ENCODE measurements at regions not wholly inside any gene's neighbourhood (a gene's known extent, or its start where the extent isn't known, plus 50 kb on each side); places are given as distances from the start of the nearest gene placed in this dataset.

GRCh38 chr1:4571263-4571662, 83.1 kb upstream of the AJAP1 start:
- TF ChIP-seq POLR2A (IDR thresholded peaks at IDR 0.05; ENCODE audit: low read depth, low read length) (no peak), FOS (IDR thresholded peaks at IDR 0.05; ENCODE audit: borderline replicate concordance, insufficient read depth, low read length) (no peak), EZH2 (IDR thresholded peaks at IDR 0.05; ENCODE audit: borderline replicate concordance, low read depth, low read length, severe bottlenecking) (no peak)
- TF ChIP-seq, protein P1, sequence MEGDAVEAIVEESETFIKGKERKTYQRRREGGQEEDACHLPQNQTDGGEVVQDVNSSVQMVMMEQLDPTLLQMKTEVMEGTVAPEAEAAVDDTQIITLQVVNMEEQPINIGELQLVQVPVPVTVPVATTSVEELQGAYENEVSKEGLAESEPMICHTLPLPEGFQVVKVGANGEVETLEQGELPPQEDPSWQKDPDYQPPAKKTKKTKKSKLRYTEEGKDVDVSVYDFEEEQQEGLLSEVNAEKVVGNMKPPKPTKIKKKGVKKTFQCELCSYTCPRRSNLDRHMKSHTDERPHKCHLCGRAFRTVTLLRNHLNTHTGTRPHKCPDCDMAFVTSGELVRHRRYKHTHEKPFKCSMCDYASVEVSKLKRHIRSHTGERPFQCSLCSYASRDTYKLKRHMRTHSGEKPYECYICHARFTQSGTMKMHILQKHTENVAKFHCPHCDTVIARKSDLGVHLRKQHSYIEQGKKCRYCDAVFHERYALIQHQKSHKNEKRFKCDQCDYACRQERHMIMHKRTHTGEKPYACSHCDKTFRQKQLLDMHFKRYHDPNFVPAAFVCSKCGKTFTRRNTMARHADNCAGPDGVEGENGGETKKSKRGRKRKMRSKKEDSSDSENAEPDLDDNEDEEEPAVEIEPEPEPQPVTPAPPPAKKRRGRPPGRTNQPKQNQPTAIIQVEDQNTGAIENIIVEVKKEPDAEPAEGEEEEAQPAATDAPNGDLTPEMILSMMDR (IDR thresholded peaks at IDR 0.05; ENCODE audit: extremely low read depth in 1 of 2, insufficient read depth in 1 of 2, low read depth in 1 of 2, low read length in 2 of 2) = no peak
